HL-60 (cell line): ENCODE measurements at regions not wholly inside any gene's neighbourhood (a gene's known extent, or its start where the extent isn't known, plus 50 kb on each side); places are given as distances from the start of the nearest gene placed in this dataset.

Experiments
- DNase-seq, 2 experiments: peaks; one replicate each; pipeline ENCODE4 v3.0.0-alpha.2; 2010 to 2020; ENCODE audit warnings: low read depth in 1 of 2, low spot score in 1 of 2
- H3K27ac ChIP-seq: fragments of 250-450 bp; sonication (Bioruptor Pico); replicated peaks from 2 replicates; pipeline ENCODE4 v1.5.1; 2020; ENCODE audit warnings: mild to moderate bottlenecking, moderate library complexity
- H3K27me3 ChIP-seq: fragments of 250-450 bp; sonication (Bioruptor Pico); 2 replicates; pipeline ENCODE4 v1.5.1; 2021; ENCODE audit warnings: mild to moderate bottlenecking, moderate library complexity; ENCODE audit not compliant: insufficient read depth, poor library complexity, severe bottlenecking
- H3K4me3 ChIP-seq: replicated peaks from 2 replicates; pipeline ENCODE4 v1.5.1; 2011; ENCODE audit warnings: mild to moderate bottlenecking, control low read depth, low read length; ENCODE audit not compliant: insufficient read depth
- GABPA ChIP-seq: IDR thresholded peaks from 2 replicates; pipeline ENCODE4 v1.6.1; 2012; ENCODE audit warnings: low read depth
- POLR2AphosphoS5 ChIP-seq: IDR thresholded peaks from 2 replicates; pipeline ENCODE4 v1.6.1; 2012; ENCODE audit warnings: low read depth
- SPI1 ChIP-seq: IDR thresholded peaks from 2 replicates; pipeline ENCODE4 v1.6.1; 2012; ENCODE audit warnings: low read depth, mild to moderate bottlenecking, borderline replicate concordance
- TF ChIP-seq, protein P1 (sequence below): IDR thresholded peaks from one replicate; pipeline ENCODE4 v1.5.1; 2011; ENCODE audit warnings: low read length, control low read depth, inconsistent platforms; ENCODE audit not compliant: insufficient read depth
- TF ChIP-seq, protein P2 (sequence below): IDR thresholded peaks from 2 replicates; pipeline ENCODE4 v1.6.1; 2012; ENCODE audit warnings: low read depth; ENCODE audit not compliant: insufficient replicate concordance

DNA sequence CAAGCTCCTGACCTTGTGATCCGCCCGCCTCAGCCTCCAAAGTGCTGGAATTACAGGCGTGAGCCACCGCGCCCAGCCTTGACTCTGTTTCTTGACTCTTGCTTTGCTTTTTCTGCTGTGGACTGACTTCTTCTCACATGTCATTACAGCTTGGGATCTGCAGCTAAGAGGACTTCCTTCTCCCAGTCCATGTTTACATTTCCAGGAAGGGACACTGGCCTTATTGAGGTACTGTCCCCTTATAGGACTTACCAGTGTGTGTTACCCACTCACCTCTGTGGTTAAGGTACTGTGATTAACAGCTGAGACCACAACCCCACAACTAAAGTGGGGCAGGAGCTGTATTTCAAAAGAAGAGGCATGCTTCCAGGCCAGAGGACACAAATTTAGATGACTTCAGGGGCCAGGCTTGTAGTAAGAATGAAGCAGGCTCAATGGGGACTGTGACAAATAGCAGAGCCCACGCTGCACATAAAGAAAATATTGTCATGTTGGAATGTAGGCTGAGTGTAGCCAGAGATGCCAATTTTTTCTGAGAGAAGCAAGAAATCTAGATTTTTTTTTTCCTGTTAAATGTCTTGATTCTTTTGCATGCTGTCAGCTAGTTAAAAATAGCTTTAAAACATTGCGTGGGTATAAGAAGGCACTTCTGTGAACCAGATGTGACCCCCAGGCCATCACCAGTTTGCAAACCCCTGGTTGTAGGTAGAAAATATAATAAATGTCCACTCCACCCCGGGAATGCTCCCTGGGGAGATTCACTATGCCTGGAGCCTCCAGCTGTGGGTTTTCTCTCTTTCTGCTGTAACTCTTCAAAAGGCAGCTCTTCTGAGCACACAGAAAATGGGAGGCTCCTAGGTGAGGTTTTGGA lies 75.0 kb downstream of the PTPDC1 start:
- no peak for DNase-seq
- H3K4me3 ChIP-seq: no peak overlapping the region
- H3K27ac ChIP-seq: no peak overlapping the region
- no peaks in the 10 kb centered on the region for H3K27me3 ChIP-seq
- no peak for TF ChIP-seq POLR2AphosphoS5
- TF ChIP-seq, protein P1, sequence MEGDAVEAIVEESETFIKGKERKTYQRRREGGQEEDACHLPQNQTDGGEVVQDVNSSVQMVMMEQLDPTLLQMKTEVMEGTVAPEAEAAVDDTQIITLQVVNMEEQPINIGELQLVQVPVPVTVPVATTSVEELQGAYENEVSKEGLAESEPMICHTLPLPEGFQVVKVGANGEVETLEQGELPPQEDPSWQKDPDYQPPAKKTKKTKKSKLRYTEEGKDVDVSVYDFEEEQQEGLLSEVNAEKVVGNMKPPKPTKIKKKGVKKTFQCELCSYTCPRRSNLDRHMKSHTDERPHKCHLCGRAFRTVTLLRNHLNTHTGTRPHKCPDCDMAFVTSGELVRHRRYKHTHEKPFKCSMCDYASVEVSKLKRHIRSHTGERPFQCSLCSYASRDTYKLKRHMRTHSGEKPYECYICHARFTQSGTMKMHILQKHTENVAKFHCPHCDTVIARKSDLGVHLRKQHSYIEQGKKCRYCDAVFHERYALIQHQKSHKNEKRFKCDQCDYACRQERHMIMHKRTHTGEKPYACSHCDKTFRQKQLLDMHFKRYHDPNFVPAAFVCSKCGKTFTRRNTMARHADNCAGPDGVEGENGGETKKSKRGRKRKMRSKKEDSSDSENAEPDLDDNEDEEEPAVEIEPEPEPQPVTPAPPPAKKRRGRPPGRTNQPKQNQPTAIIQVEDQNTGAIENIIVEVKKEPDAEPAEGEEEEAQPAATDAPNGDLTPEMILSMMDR: no peak
- no peak for TF ChIP-seq SPI1
- TF ChIP-seq, protein P2, sequence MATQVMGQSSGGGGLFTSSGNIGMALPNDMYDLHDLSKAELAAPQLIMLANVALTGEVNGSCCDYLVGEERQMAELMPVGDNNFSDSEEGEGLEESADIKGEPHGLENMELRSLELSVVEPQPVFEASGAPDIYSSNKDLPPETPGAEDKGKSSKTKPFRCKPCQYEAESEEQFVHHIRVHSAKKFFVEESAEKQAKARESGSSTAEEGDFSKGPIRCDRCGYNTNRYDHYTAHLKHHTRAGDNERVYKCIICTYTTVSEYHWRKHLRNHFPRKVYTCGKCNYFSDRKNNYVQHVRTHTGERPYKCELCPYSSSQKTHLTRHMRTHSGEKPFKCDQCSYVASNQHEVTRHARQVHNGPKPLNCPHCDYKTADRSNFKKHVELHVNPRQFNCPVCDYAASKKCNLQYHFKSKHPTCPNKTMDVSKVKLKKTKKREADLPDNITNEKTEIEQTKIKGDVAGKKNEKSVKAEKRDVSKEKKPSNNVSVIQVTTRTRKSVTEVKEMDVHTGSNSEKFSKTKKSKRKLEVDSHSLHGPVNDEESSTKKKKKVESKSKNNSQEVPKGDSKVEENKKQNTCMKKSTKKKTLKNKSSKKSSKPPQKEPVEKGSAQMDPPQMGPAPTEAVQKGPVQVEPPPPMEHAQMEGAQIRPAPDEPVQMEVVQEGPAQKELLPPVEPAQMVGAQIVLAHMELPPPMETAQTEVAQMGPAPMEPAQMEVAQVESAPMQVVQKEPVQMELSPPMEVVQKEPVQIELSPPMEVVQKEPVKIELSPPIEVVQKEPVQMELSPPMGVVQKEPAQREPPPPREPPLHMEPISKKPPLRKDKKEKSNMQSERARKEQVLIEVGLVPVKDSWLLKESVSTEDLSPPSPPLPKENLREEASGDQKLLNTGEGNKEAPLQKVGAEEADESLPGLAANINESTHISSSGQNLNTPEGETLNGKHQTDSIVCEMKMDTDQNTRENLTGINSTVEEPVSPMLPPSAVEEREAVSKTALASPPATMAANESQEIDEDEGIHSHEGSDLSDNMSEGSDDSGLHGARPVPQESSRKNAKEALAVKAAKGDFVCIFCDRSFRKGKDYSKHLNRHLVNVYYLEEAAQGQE: no peak
- no peak for TF ChIP-seq GABPA

DNA sequence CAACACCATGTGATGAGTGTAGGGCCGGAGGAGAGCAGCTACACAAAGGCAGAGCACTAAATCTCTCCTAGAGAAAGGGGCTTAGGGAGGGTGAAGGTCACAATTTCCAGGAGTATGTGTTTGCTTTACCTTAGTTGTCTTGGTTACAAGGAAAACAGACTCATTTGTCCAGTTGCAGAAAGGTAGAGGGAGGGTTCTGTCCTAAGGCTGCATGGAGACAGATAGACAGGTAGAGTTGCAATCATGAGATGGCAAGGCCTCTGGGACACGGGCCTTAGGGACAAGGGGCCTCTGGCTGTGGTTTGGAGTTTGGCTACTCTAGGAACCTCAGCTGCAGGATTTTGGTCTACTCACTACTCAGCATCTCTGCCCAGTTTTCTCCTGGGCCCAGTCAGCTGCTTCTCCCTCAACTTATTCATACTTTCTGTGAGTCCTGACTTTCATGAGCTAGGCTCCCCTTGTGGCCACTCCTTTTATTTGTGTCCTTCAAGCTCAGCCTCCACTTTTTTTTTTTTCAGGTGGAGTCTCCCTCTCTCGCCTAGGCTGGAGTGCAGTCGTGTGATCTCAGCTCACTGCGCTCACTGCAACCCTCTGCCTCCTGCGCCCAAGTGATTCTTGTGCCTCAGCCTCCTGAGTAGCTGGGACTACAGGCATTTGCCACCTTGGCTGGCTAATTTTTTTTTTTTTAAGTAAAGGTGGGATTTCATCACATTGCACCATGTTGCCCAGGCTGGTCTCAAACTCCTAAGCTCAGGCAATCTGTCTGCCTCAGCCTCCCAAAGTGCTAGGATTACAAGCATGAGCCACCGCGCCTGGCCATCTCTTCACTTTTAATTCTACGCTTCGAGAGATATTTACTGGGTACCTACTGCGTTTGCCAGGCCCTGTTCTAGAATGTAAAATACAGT lies 76.6 kb downstream of the PTPDC1 start:
- Histone ChIP-seq H3K27me3 (no peaks in the 10 kb centered on the region), H3K4me3 (no peak overlapping the region), H3K27ac (no peak overlapping the region)
- no peak for DNase-seq
- TF ChIP-seq, protein P1: no peak
- no peak for TF ChIP-seq GABPA
- TF ChIP-seq POLR2AphosphoS5: no peak
- no peak for TF ChIP-seq SPI1
- TF ChIP-seq, protein P2: no peak

DNA sequence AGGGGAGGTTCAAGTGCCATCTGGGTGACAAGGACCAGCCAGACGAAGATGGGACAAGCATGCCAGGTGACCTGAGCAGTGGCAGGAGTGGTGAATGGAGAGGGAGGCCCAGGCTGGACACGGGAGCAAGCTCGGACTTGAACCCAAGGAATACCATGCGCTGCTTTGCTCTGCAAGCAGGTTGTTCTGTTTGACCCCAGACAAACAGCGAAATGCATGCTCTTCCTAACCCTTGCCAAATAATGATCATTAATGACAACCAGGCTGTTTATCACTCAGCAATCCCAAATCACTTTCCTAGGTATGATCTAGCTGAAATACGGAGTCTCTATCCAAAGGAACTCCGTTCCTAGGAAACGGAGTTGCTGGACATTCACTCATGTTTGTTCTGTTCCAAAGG lies 77.4 kb downstream of the PTPDC1 start:
- no peak for DNase-seq
- Histone ChIP-seq H3K4me3 (no peak overlapping the region), H3K27ac (no peak overlapping the region), H3K27me3 (no peaks in the 10 kb centered on the region)
- TF ChIP-seq, protein P2: no peak
- TF ChIP-seq GABPA (no peak), SPI1 (no peak), POLR2AphosphoS5 (no peak)
- TF ChIP-seq, protein P1: no peak
